SK-N-SH (cell line): ENCODE measurements at regions not wholly inside any gene's neighbourhood (a gene's known extent, or its start where the extent isn't known, plus 50 kb on each side); places are given as distances from the start of the nearest gene placed in this dataset.
"Not testable (repeated sequence)": the region's sequence is repeated elsewhere in the genome, so short reads cannot be mapped to it uniquely, and the experiment has no call there.

Experiments
- CTCF ChIA-PET: fragments of 300-600, 350-600 bp; formaldehyde crosslinking; extraction: SDS; loops from one replicate; lab custom pipeline; 2021; lab: Yijun Ruan, JAX
- POLR2A ChIA-PET: fragments of 350-600 bp; sonication (Branson Sonifier 250); formaldehyde crosslinking; extraction: SDS; loops from one replicate; lab custom pipeline; 2020; ENCODE audit warnings: antibody characterized with exemption, inconsistent platforms; lab: Yijun Ruan, JAX
- DNase-seq: peaks from one replicate; pipeline ENCODE4 v3.0.0; 2012
- H2AFZ ChIP-seq: fragments of 200-600 bp; sonication (generic); 2 replicates; pipeline ENCODE4 v1.8.1; 2016; ENCODE audit warnings: antibody characterized with exemption, mild to moderate bottlenecking, low read depth
- H3F3A ChIP-seq: fragments of 200-600 bp; sonication (generic); replicated peaks from 2 replicates; pipeline ENCODE3; 2016; ENCODE audit warnings: antibody characterized with exemption, mild to moderate bottlenecking; ENCODE audit not compliant: insufficient read depth
- H3K27ac ChIP-seq, 2 experiments: fragments of 200-500 bp in 1 of 2; fragments of 200-600 bp in 1 of 2; sonication (Bioruptor generic) in 1 of 2; sonication (generic), shearing (Covaris generic) in 1 of 2; 2 replicates each; pipeline versions ENCODE4 v1.5.1 to v1.6.1; 2014 to 2016; ENCODE audit warnings: low read depth in 2 of 2, inconsistent platforms in 1 of 2, low read length in 1 of 2, mild to moderate bottlenecking in 1 of 2, mixed read lengths in 1 of 2
- H3K27me3 ChIP-seq: fragments of 200-600 bp; sonication (generic), shearing (Covaris generic); 2 replicates; pipeline ENCODE4 v1.6.1; 2016; ENCODE audit warnings: mixed run types; ENCODE audit not compliant: insufficient read depth
- H3K36me3 ChIP-seq, 2 experiments: fragments of 200-500 bp in 1 of 2; fragments of 200-600 bp in 1 of 2; sonication (Bioruptor generic) in 1 of 2; sonication (generic) in 1 of 2; replicated peaks in 1 of 2; 2 replicates each; pipeline versions ENCODE3 to v1.5.1; 2014 to 2016; ENCODE audit warnings: low read length in 1 of 2, mild to moderate bottlenecking in 1 of 2; ENCODE audit not compliant: insufficient read depth in 2 of 2, control insufficient read depth in 1 of 2
- H3K4me1 ChIP-seq, 2 experiments: fragments of 200-500 bp in 1 of 2; fragments of 200-600 bp in 1 of 2; sonication (Bioruptor generic) in 1 of 2; sonication (generic), shearing (Covaris generic) in 1 of 2; 2 replicates each; pipeline versions ENCODE4 v1.5.1 to v1.6.1; 2014 to 2016; ENCODE audit warnings: low read depth in 1 of 2, low read length in 1 of 2, mixed run types in 1 of 2; ENCODE audit not compliant: insufficient read depth in 2 of 2, control insufficient read depth in 1 of 2
- H3K4me2 ChIP-seq: fragments of 200-600 bp; sonication (generic), shearing (Covaris generic); 2 replicates; pipeline ENCODE4 v1.6.1; 2017; ENCODE audit warnings: mixed run types
- H3K4me3 ChIP-seq, 2 experiments: fragments of 200-500 bp in 1 of 2; fragments of 200-600 bp in 1 of 2; sonication (Bioruptor generic) in 1 of 2; sonication (generic), shearing (Covaris generic) in 1 of 2; 2 replicates each; pipeline versions ENCODE4 v1.5.1 to v1.8.1; 2014 to 2016; ENCODE audit warnings: low read depth in 2 of 2, inconsistent platforms in 1 of 2, low read length in 1 of 2, mild to moderate bottlenecking in 1 of 2, mixed read lengths in 1 of 2, moderate library complexity in 1 of 2
- H3K79me2 ChIP-seq: fragments of 200-600 bp; sonication (generic); 2 replicates; pipeline ENCODE4 v1.8.1; 2017; ENCODE audit warnings: mild to moderate bottlenecking; ENCODE audit not compliant: insufficient read depth
- H3K9ac ChIP-seq: fragments of 200-600 bp; sonication (generic); 2 replicates; pipeline ENCODE4 v1.6.1; 2017; ENCODE audit warnings: mixed run types
- H3K9me2 ChIP-seq: fragments of 200-600 bp; sonication (generic); 2 replicates; pipeline ENCODE4 v1.6.1; 2017; ENCODE audit warnings: mixed run types
- H3K9me3 ChIP-seq: fragments of 200-600 bp; sonication (generic); 2 replicates; pipeline ENCODE4 v1.6.1; 2017; ENCODE audit warnings: mixed run types, mild to moderate bottlenecking, moderate library complexity
- H4K20me1 ChIP-seq: fragments of 200-600 bp; sonication (generic); 2 replicates; pipeline ENCODE4 v1.6.1; 2017; ENCODE audit warnings: mild to moderate bottlenecking, mixed run types; ENCODE audit not compliant: insufficient read depth
- EZH2phosphoT487 ChIP-seq: fragments of 200-600 bp; sonication (generic); IDR thresholded peaks from 2 replicates; pipeline ENCODE4 v1.6.1; 2017; ENCODE audit warnings: low read depth, mixed run types, mild to moderate bottlenecking, antibody characterized with exemption, moderate library complexity, borderline replicate concordance
- FOSL2 ChIP-seq: IDR thresholded peaks from 2 replicates; pipeline ENCODE4 v1.4.0; 2012; ENCODE audit warnings: low read depth, mild to moderate bottlenecking, moderate library complexity, borderline replicate concordance
- FOXM1 ChIP-seq: IDR thresholded peaks from 2 replicates; pipeline ENCODE4 v1.4.0; 2012; ENCODE audit warnings: low read depth, mild to moderate bottlenecking
- GATA2 ChIP-seq: sonication (generic); formaldehyde crosslinking; IDR thresholded peaks from 2 replicates; pipeline ENCODE4 v1.5.0; 2020; ENCODE audit warnings: mild to moderate bottlenecking, missing genetic modification reagents
- MEF2A ChIP-seq: IDR thresholded peaks from 2 replicates; pipeline ENCODE4 v1.4.0; 2012; ENCODE audit warnings: low read depth, borderline replicate concordance
- MXI1 ChIP-seq: IDR thresholded peaks from 2 replicates; pipeline ENCODE4 v1.6.1; 2012; ENCODE audit warnings: mild to moderate bottlenecking, low read depth, low read length, improper control_type of control experiment
- NFIC ChIP-seq: IDR thresholded peaks from 2 replicates; pipeline ENCODE4 v1.4.0; 2012; ENCODE audit warnings: borderline replicate concordance
- RAD21 ChIP-seq: IDR thresholded peaks from 2 replicates; pipeline ENCODE4 v1.6.1; 2012; ENCODE audit warnings: mild to moderate bottlenecking, low read length
- RFX5 ChIP-seq: IDR thresholded peaks from 2 replicates; pipeline ENCODE4 v1.6.1; 2012; ENCODE audit warnings: mild to moderate bottlenecking, improper control_type of control experiment, low read length
- RXRA ChIP-seq: IDR thresholded peaks from 2 replicates; pipeline ENCODE4 v1.4.0; 2012; ENCODE audit warnings: low read depth, mild to moderate bottlenecking, borderline replicate concordance
- TCF12 ChIP-seq: IDR thresholded peaks from 2 replicates; pipeline ENCODE4 v1.4.0; 2012
- YY1 ChIP-seq: IDR thresholded peaks from 2 replicates; pipeline ENCODE4 v1.4.0; 2012; ENCODE audit warnings: low read depth, mild to moderate bottlenecking
- WGBS: methylation state at CpG from one replicate; pipeline ENCODE4 v1.1.6; 2017; ENCODE audit warnings: low lambda C conversion rate; 5-methylcytosine and 5-hydroxymethylcytosine counted together
- TF ChIP-seq, protein P1 (sequence below): IDR thresholded peaks from 2 replicates; pipeline ENCODE4 v1.6.1; 2012; ENCODE audit warnings: mild to moderate bottlenecking, low read depth, low read length, moderate library complexity
- TF ChIP-seq, protein P2 (sequence below): IDR thresholded peaks from 2 replicates; pipeline ENCODE4 v1.4.0; 2012; ENCODE audit warnings: low read depth
- TF ChIP-seq, protein P3 (sequence below): IDR thresholded peaks from 2 replicates; pipeline ENCODE4; 2012

DNA sequence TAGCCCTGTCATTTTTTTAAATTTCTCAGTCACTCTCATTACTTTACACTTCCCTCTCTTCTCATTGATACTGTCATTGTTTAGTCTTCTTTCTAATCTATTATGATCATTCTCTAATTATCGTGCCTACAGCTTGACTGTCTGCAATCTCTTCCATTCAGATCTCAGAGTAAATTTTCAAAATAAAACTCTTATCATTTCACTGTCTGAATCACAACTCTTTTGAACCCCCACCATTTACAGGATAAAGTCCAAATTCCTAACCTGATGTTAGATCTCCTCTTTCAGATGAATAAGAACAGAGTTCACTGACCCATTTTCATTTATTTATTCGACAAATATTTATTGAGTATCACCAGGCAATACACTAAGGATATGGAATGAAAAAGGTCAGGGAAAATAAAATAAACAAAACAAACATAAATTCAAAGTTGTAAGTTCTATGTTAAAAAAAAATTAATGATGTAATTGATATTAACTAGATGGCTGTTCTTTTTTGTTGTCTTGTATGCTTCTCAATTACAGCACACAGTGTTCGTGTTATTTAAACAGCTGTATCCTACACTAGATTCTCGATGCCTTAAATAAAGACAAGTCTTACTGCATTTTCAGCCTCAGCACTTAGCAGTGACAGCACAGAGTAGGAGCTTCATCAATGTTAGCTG is 631.0 kb downstream of the IRS1 start:
- no peaks in the 10 kb centered on the region for H3K79me2 ChIP-seq
- H3K4me3 ChIP-seq, result no peak overlapping the region
- POLR2A ChIA-PET, result no interaction called here
- no peak overlapping the region for H2AFZ ChIP-seq
- H4K20me1 ChIP-seq, result no peaks in the 10 kb centered on the region
- H3K9me3 ChIP-seq, result no peaks in the 10 kb centered on the region
- no peaks in the 10 kb centered on the region for H3K4me1 ChIP-seq
- H3K4me2 ChIP-seq, result no peak overlapping the region
- H3F3A ChIP-seq, result no peaks in the 10 kb centered on the region
- H3K27me3 ChIP-seq, result no peaks in the 10 kb centered on the region
- no peaks in the 10 kb centered on the region for H3K36me3 ChIP-seq
- H3K9ac ChIP-seq, result no peak overlapping the region
- WGBS, result 24% methylated on average over 4 of the region's 4 CpGs
- no peak for TF ChIP-seq GATA2
- TF ChIP-seq TCF12, result no peak
- no peak for TF ChIP-seq YY1
- no peak for TF ChIP-seq EZH2phosphoT487
- TF ChIP-seq FOSL2, result no peak
- no peak for TF ChIP-seq NFIC
- TF ChIP-seq RFX5, result no peak
- TF ChIP-seq, protein P1, sequence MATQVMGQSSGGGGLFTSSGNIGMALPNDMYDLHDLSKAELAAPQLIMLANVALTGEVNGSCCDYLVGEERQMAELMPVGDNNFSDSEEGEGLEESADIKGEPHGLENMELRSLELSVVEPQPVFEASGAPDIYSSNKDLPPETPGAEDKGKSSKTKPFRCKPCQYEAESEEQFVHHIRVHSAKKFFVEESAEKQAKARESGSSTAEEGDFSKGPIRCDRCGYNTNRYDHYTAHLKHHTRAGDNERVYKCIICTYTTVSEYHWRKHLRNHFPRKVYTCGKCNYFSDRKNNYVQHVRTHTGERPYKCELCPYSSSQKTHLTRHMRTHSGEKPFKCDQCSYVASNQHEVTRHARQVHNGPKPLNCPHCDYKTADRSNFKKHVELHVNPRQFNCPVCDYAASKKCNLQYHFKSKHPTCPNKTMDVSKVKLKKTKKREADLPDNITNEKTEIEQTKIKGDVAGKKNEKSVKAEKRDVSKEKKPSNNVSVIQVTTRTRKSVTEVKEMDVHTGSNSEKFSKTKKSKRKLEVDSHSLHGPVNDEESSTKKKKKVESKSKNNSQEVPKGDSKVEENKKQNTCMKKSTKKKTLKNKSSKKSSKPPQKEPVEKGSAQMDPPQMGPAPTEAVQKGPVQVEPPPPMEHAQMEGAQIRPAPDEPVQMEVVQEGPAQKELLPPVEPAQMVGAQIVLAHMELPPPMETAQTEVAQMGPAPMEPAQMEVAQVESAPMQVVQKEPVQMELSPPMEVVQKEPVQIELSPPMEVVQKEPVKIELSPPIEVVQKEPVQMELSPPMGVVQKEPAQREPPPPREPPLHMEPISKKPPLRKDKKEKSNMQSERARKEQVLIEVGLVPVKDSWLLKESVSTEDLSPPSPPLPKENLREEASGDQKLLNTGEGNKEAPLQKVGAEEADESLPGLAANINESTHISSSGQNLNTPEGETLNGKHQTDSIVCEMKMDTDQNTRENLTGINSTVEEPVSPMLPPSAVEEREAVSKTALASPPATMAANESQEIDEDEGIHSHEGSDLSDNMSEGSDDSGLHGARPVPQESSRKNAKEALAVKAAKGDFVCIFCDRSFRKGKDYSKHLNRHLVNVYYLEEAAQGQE, result no peak
- no peak for TF ChIP-seq RAD21
- no peak for TF ChIP-seq MXI1
- TF ChIP-seq, protein P2, sequence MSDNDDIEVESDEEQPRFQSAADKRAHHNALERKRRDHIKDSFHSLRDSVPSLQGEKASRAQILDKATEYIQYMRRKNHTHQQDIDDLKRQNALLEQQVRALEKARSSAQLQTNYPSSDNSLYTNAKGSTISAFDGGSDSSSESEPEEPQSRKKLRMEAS, result no peak
- no peak for TF ChIP-seq MEF2A
- no peak for TF ChIP-seq RXRA
- no peak overlapping the region for H3K27ac ChIP-seq
- no peak for DNase-seq
- H3K9me2 ChIP-seq, result no peaks in the 10 kb centered on the region
- CTCF ChIA-PET, result no interaction called here

DNA sequence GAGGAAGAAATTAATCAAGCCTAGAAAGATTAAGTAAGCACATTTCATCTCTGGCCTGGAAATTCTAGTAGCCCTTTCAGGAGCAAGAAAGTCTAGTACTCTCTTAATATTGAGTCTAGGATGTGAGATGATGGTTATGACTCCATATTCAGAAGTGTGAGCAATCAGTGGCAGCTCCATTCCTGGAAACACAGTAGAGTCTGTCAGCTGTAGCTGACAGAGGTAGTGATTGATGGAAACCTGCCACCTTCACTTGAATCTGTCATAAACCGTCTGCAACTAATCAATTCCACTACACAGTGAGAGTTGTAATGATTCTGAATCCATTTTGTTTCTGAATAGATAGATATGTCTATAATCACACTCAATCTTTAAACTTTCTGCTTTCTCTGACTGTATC is 635.1 kb downstream of the IRS1 start:
- TF ChIP-seq, protein P3, sequence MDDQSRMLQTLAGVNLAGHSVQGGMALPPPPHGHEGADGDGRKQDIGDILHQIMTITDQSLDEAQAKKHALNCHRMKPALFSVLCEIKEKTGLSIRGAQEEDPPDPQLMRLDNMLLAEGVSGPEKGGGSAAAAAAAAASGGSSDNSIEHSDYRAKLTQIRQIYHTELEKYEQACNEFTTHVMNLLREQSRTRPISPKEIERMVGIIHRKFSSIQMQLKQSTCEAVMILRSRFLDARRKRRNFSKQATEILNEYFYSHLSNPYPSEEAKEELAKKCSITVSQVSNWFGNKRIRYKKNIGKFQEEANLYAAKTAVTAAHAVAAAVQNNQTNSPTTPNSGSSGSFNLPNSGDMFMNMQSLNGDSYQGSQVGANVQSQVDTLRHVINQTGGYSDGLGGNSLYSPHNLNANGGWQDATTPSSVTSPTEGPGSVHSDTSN, result peak; percentile 40; the same call in 1 of the 2 replicates
- TF ChIP-seq GATA2 (no peak), NFIC (no peak), FOXM1 (no peak)
- CTCF ChIA-PET, result no interaction called here
- Histone ChIP-seq H3K27me3 (no peaks in the 10 kb centered on the region), H3K9me2 (no peaks in the 10 kb centered on the region), H3K9me3 (no peaks in the 10 kb centered on the region), H4K20me1 (no peaks in the 10 kb centered on the region), H2AFZ (no peak overlapping the region), H3K4me2 (no peak overlapping the region), H3F3A (no peaks in the 10 kb centered on the region), H3K9ac (no peak overlapping the region), H3K79me2 (no peaks in the 10 kb centered on the region), H3K27ac (no peak overlapping the region), H3K36me3 (no peaks in the 10 kb centered on the region), H3K4me3 (no peak overlapping the region), H3K4me1 (no peaks in the 10 kb centered on the region)
- 58% methylated on average over 1 of the region's 1 CpG for WGBS
- POLR2A ChIA-PET, result no interaction called here
- no peak for DNase-seq

DNA sequence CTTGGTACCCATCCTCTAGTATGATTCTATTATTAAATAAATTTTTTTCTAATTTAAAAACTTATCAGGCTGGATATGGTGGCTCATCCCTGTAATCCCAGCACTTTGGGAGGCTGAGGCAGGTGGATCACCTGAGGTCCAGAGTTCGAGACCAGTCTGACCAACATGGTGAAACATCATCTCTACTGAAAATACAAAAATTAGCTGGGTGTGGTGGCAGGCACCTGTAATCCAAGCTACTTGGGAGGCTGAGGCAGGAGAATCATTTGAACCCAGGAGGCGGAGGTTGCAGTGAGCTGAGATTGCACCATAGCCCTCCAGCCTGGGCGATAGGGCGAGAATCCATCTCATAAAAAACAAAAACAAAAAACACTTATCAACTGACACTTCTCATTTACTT is 639.0 kb downstream of the IRS1 start:
- H3K9me2 ChIP-seq, H3K4me3 ChIP-seq, H2AFZ ChIP-seq, H3K36me3 ChIP-seq, H3K4me2 ChIP-seq, POLR2A ChIA-PET, H3K27me3 ChIP-seq, H3K4me1 ChIP-seq, H3K27ac ChIP-seq, H4K20me1 ChIP-seq, H3F3A ChIP-seq, H3K9ac ChIP-seq, DNase-seq, H3K79me2 ChIP-seq, H3K9me3 ChIP-seq: not testable (repeated sequence)
- 58% methylated on average over 4 of the region's 4 CpGs for WGBS
- CTCF ChIA-PET, result interaction anchor here (0.9 to 1.2 kb wide), 3 partner anchors 56 to 825 kb away, joined by 3 to 4 read pairs (median 3); no protein-coding TSS in a partner anchor
